HL-60 (cell line): ENCODE measurements at regions not wholly inside any gene's neighbourhood (a gene's known extent, or its start where the extent isn't known, plus 50 kb on each side); places are given as distances from the start of the nearest gene placed in this dataset.

Experiments
- POLR2AphosphoS5 ChIP-seq: IDR thresholded peaks from 2 replicates; pipeline ENCODE4 v1.6.1; 2012; ENCODE audit warnings: low read depth
- TF ChIP-seq, protein P1 (sequence below): IDR thresholded peaks from one replicate; pipeline ENCODE4 v1.5.1; 2011; ENCODE audit warnings: low read length, control low read depth, inconsistent platforms; ENCODE audit not compliant: insufficient read depth
- TF ChIP-seq, protein P2 (sequence below): IDR thresholded peaks from 2 replicates; pipeline ENCODE4 v1.6.1; 2012; ENCODE audit warnings: low read depth; ENCODE audit not compliant: insufficient replicate concordance

DNA sequence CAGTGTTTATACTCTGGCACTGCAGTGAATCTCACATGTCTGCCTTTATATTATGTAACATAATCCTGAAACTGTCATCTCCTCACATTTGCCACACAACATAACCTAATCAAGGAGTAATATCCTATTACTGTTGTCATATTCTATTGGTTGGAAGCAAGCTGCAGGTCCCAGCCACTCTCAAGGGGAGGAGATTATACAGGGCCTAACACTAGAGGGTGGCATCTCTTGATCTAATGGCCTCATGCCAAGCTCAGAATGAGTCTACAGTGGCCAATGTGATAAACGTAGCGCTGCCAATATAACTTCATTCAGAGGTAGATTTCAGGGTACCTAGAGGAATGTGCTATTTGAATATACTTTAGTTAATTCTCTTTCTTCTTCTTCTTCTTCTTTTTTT lies 166.8 kb downstream of the BACH1 start:
- TF ChIP-seq, protein P1, sequence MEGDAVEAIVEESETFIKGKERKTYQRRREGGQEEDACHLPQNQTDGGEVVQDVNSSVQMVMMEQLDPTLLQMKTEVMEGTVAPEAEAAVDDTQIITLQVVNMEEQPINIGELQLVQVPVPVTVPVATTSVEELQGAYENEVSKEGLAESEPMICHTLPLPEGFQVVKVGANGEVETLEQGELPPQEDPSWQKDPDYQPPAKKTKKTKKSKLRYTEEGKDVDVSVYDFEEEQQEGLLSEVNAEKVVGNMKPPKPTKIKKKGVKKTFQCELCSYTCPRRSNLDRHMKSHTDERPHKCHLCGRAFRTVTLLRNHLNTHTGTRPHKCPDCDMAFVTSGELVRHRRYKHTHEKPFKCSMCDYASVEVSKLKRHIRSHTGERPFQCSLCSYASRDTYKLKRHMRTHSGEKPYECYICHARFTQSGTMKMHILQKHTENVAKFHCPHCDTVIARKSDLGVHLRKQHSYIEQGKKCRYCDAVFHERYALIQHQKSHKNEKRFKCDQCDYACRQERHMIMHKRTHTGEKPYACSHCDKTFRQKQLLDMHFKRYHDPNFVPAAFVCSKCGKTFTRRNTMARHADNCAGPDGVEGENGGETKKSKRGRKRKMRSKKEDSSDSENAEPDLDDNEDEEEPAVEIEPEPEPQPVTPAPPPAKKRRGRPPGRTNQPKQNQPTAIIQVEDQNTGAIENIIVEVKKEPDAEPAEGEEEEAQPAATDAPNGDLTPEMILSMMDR, result no peak
- TF ChIP-seq POLR2AphosphoS5, result no peak
- TF ChIP-seq, protein P2, sequence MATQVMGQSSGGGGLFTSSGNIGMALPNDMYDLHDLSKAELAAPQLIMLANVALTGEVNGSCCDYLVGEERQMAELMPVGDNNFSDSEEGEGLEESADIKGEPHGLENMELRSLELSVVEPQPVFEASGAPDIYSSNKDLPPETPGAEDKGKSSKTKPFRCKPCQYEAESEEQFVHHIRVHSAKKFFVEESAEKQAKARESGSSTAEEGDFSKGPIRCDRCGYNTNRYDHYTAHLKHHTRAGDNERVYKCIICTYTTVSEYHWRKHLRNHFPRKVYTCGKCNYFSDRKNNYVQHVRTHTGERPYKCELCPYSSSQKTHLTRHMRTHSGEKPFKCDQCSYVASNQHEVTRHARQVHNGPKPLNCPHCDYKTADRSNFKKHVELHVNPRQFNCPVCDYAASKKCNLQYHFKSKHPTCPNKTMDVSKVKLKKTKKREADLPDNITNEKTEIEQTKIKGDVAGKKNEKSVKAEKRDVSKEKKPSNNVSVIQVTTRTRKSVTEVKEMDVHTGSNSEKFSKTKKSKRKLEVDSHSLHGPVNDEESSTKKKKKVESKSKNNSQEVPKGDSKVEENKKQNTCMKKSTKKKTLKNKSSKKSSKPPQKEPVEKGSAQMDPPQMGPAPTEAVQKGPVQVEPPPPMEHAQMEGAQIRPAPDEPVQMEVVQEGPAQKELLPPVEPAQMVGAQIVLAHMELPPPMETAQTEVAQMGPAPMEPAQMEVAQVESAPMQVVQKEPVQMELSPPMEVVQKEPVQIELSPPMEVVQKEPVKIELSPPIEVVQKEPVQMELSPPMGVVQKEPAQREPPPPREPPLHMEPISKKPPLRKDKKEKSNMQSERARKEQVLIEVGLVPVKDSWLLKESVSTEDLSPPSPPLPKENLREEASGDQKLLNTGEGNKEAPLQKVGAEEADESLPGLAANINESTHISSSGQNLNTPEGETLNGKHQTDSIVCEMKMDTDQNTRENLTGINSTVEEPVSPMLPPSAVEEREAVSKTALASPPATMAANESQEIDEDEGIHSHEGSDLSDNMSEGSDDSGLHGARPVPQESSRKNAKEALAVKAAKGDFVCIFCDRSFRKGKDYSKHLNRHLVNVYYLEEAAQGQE, result no peak
